Neural progenitor cell (in vitro differentiated cells): ENCODE measurements at regions not wholly inside any gene's neighbourhood (a gene's known extent, or its start where the extent isn't known, plus 50 kb on each side); places are given as distances from the start of the nearest gene placed in this dataset.

Experiments
- EZH2phosphoT487 ChIP-seq: fragments of 200-600 bp; sonication (generic); IDR thresholded peaks from 2 replicates; pipeline ENCODE4 v1.6.1; 2017; ENCODE audit warnings: antibody characterized with exemption
- TF ChIP-seq, protein P1 (sequence below): fragments of 200-600 bp; sonication (generic); IDR thresholded peaks from 2 replicates; pipeline ENCODE4 v1.5.1; 2017; ENCODE audit warnings: antibody characterized with exemption, mild to moderate bottlenecking

DNA sequence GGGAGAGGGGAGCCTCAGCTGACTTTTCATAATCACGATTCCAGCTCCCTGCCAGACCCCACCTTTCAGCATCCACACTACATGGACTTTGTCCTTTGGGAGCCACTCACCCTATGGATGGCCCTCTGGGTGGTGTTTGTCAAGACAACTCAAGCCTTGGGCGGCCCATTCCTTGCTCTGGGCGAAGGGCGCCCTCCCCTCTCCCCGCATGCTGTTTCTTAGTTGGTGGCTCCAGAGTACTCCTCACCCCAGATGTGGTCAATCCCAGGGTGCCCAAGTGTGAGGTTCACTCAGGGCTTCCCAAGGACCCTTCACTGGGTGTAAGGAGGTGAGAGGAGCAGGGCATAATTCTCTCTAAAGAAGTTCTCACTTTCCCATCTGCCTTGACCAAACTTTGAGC lies 710.0 kb downstream of the QKI start:
- TF ChIP-seq, protein P1, sequence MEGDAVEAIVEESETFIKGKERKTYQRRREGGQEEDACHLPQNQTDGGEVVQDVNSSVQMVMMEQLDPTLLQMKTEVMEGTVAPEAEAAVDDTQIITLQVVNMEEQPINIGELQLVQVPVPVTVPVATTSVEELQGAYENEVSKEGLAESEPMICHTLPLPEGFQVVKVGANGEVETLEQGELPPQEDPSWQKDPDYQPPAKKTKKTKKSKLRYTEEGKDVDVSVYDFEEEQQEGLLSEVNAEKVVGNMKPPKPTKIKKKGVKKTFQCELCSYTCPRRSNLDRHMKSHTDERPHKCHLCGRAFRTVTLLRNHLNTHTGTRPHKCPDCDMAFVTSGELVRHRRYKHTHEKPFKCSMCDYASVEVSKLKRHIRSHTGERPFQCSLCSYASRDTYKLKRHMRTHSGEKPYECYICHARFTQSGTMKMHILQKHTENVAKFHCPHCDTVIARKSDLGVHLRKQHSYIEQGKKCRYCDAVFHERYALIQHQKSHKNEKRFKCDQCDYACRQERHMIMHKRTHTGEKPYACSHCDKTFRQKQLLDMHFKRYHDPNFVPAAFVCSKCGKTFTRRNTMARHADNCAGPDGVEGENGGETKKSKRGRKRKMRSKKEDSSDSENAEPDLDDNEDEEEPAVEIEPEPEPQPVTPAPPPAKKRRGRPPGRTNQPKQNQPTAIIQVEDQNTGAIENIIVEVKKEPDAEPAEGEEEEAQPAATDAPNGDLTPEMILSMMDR, result no peak
- TF ChIP-seq EZH2phosphoT487, result no peak
